Suprapubic skin (tissue), 4 donors: ENCODE measurements at regions not wholly inside any gene's neighbourhood (a gene's known extent, or its start where the extent isn't known, plus 50 kb on each side); places are given as distances from the start of the nearest gene placed in this dataset.

ENCODE experiments used
- DNase-seq, 2 donors: peaks; one replicate each; pipeline ENCODE4 v3.0.0-alpha.2; 2019; ENCODE audit warnings: low spot score in 2 of 2
- H3K27ac ChIP-seq: fragments of 200-600 bp; sonication (generic); one replicate; pipeline ENCODE4 v1.5.1; 2019
- H3K27me3 ChIP-seq: fragments of 200-600 bp; sonication (generic); one replicate; pipeline ENCODE4 v1.5.1; 2019
- H3K36me3 ChIP-seq: fragments of 200-600 bp; sonication (generic); one replicate; pipeline ENCODE4 v1.5.1; 2019
- H3K4me1 ChIP-seq: fragments of 200-600 bp; sonication (generic); one replicate; pipeline ENCODE4 v1.5.1; 2019
- H3K4me3 ChIP-seq: fragments of 200-600 bp; sonication (generic); one replicate; pipeline ENCODE4 v1.5.1; 2019; ENCODE audit warnings: mild to moderate bottlenecking
- H3K9me3 ChIP-seq: fragments of 200-600 bp; sonication (generic); one replicate; pipeline ENCODE4 v1.5.1; 2019
- CTCF ChIP-seq, 2 donors: fragments of 200-600 bp in 1 of 2; fragments of 450-650 bp in 1 of 2; sonication (generic) in 1 of 2; IDR thresholded peaks; one replicate each; pipeline ENCODE4 v1.5.1; 2016 to 2019; ENCODE audit warnings: antibody characterized with exemption in 2 of 2, mild to moderate bottlenecking in 1 of 2, moderate library complexity in 1 of 2
- EP300 ChIP-seq: sonication (generic); formaldehyde crosslinking; IDR thresholded peaks from one replicate; pipeline ENCODE4 v1.6.1; 2017; ENCODE audit warnings: antibody characterized with exemption
- POLR2A ChIP-seq, 2 donors: fragments of 450-650 bp; IDR thresholded peaks; one replicate each; pipeline ENCODE4 v1.6.1; 2017; ENCODE audit warnings: antibody characterized with exemption in 2 of 2, mild to moderate bottlenecking in 2 of 2, moderate library complexity in 2 of 2
- POLR2AphosphoS5 ChIP-seq, 3 donors: sonication (generic); formaldehyde crosslinking; IDR thresholded peaks; one replicate each; pipeline ENCODE4 v1.6.1; 2017; ENCODE audit warnings: antibody characterized with exemption in 3 of 3
- WGBS: methylation state at CpG from one replicate; pipeline ENCODE4 v1.1.5; 2018; 5-methylcytosine and 5-hydroxymethylcytosine counted together

- no peaks in the 10 kb centered on the region for H3K27me3 ChIP-seq
- TF ChIP-seq CTCF (IDR thresholded peaks at IDR 0.05): no peak
- TF ChIP-seq EP300: no peak
- TF ChIP-seq POLR2AphosphoS5 (IDR thresholded peaks at IDR 0.05): no peak
- TF ChIP-seq POLR2A (IDR thresholded peaks at IDR 0.05): no peak
- no peak overlapping the region for H3K4me3 ChIP-seq
- H3K27ac ChIP-seq: no peak overlapping the region
- no peaks in the 10 kb centered on the region for H3K9me3 ChIP-seq
- peak in 1 of 2 donors; percentile 34 for DNase-seq
- peaks cover 24% of the 10 kb centered on the region for H3K4me1 ChIP-seq
- 97% methylated on average over 10 of the region's 10 CpGs for WGBS
- no peaks in the 10 kb centered on the region for H3K36me3 ChIP-seq
Measured at GRCh38 chr17:17421346-17422216, 55.2 kb upstream of the MED9 start.

- 88% methylated on average over 5 of the region's 5 CpGs for WGBS
- peak in 1 of 2 donors; percentile 65 for DNase-seq
- H3K36me3 ChIP-seq: no peaks in the 10 kb centered on the region
- H3K4me3 ChIP-seq: no peak overlapping the region
- H3K9me3 ChIP-seq: no peaks in the 10 kb centered on the region
- TF ChIP-seq EP300 (no peak), POLR2A (IDR thresholded peaks at IDR 0.05) (no peak), CTCF (IDR thresholded peaks at IDR 0.05) (no peak), POLR2AphosphoS5 (IDR thresholded peaks at IDR 0.05) (no peak)
- no peak overlapping the region for H3K27ac ChIP-seq
- H3K4me1 ChIP-seq: peaks cover 20% of the 10 kb centered on the region
- no peaks in the 10 kb centered on the region for H3K27me3 ChIP-seq
Measured at GRCh38 chr17:17422217-17422610, 54.6 kb upstream of the MED9 start.

GRCh38 chr17:17422641-17423040 is 54.2 kb upstream of the MED9 start:
- Histone ChIP-seq H3K27ac (no peak overlapping the region), H3K36me3 (no peaks in the 10 kb centered on the region), H3K4me1 (peaks cover 20% of the 10 kb centered on the region), H3K27me3 (no peaks in the 10 kb centered on the region), H3K9me3 (no peaks in the 10 kb centered on the region), H3K4me3 (no peak overlapping the region)
- TF ChIP-seq CTCF (IDR thresholded peaks at IDR 0.05) (no peak), EP300 (no peak), POLR2AphosphoS5 (IDR thresholded peaks at IDR 0.05) (no peak), POLR2A (IDR thresholded peaks at IDR 0.05) (no peak)
- WGBS: 88% methylated on average over 7 of the region's 7 CpGs
- peak in 1 of 2 donors; percentile 48 for DNase-seq

GRCh38 chr17:17423656-17424055 is 53.1 kb upstream of the MED9 start:
- 94% methylated on average over 3 of the region's 4 CpGs for WGBS
- H3K27me3 ChIP-seq: no peaks in the 10 kb centered on the region
- TF ChIP-seq EP300: no peak
- peaks cover 18% of the 10 kb centered on the region for H3K4me1 ChIP-seq
- no peaks in the 10 kb centered on the region for H3K36me3 ChIP-seq
- no peaks in the 10 kb centered on the region for H3K9me3 ChIP-seq
- peak in 1 of 2 donors; percentile 45 for DNase-seq
- H3K27ac ChIP-seq: no peak overlapping the region
- H3K4me3 ChIP-seq: no peak overlapping the region

- no peaks in the 10 kb centered on the region for H3K36me3 ChIP-seq
- no peak overlapping the region for H3K27ac ChIP-seq
- DNase-seq: no peak
- no peaks in the 10 kb centered on the region for H3K9me3 ChIP-seq
- H3K4me3 ChIP-seq: no peak overlapping the region
- peaks cover 9% of the 10 kb centered on the region for H3K4me1 ChIP-seq
- no peaks in the 10 kb centered on the region for H3K27me3 ChIP-seq
- WGBS: 100% methylated on average over 1 of the region's 2 CpGs
- TF ChIP-seq EP300 (no peak), CTCF (IDR thresholded peaks at IDR 0.05) (no peak), POLR2A (IDR thresholded peaks at IDR 0.05) (no peak), POLR2AphosphoS5 (IDR thresholded peaks at IDR 0.05) (no peak)
Measured at GRCh38 chr17:17424552-17424951, 52.2 kb upstream of the MED9 start.
